SH-SY5Y (cell line): ENCODE measurements at regions not wholly inside any gene's neighbourhood (a gene's known extent, or its start where the extent isn't known, plus 50 kb on each side); places are given as distances from the start of the nearest gene placed in this dataset.

Experiments
- GATA2 ChIP-seq: IDR thresholded peaks from 2 replicates; pipeline ENCODE4 v1.6.1; 2011; ENCODE audit warnings: mild to moderate bottlenecking, low read depth, low read length
- GATA3 ChIP-seq: IDR thresholded peaks from 2 replicates; pipeline ENCODE4 v1.6.1; 2011; ENCODE audit warnings: low read depth, mild to moderate bottlenecking, low read length, moderate library complexity

DNA sequence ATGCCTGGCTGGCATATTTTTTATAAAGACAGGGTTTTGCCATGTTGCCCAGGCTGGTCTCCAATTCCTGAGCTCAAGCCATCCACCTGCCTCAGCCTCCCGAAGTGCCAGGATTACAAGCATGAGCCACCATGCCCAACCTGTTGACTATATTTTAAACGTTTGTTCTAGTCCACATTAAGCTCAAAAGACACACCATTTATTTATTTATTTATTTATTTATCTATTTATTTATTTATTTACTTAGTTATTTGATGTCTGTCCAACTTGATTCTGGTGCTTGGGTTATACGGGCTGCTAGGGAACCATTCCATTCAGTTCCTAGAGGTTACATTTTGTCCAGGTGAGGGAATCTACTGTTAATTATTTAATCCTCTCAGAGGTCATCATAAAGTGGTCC, 98.1 kb upstream of the ADGRL4 start:
- TF ChIP-seq GATA2, result no peak
- no peak for TF ChIP-seq GATA3
